K562 (cell line): ENCODE measurements at regions not wholly inside any gene's neighbourhood (a gene's known extent, or its start where the extent isn't known, plus 50 kb on each side); places are given as distances from the start of the nearest gene placed in this dataset.

Source experiments
- CBFA2T2 ChIP-seq: fragments of 450-650 bp; conservative IDR thresholded peaks from 2 replicates; pipeline ENCODE4 v1.6.1; 2017; ENCODE audit warnings: mild to moderate bottlenecking
- CHD1 ChIP-seq: fragments of 200-600 bp; sonication (generic); IDR thresholded peaks from one replicate; pipeline ENCODE4 v1.6.1; 2012; ENCODE audit warnings: mild to moderate bottlenecking, moderate library complexity, low read length, inconsistent platforms
- DLX4 ChIP-seq: fragments of 250-450 bp; sonication (Bioruptor Pico); IDR thresholded peaks from 2 replicates; pipeline ENCODE4 v1.6.1; 2021; ENCODE audit warnings: mild to moderate bottlenecking
- ESRRB ChIP-seq: fragments of 250-450 bp; sonication (Bioruptor Pico); IDR thresholded peaks from 2 replicates; pipeline ENCODE4 v1.5.0; 2020; ENCODE audit warnings: mild to moderate bottlenecking, moderate library complexity, borderline replicate concordance
- ETV5 ChIP-seq: sonication (generic); formaldehyde crosslinking; IDR thresholded peaks from 2 replicates; pipeline ENCODE4 v1.4.0; 2020; ENCODE audit warnings: low read depth, mild to moderate bottlenecking, missing genetic modification reagents
- MAZ ChIP-seq, 2 experiments: fragments of 450-650 bp in 1 of 2; sonication (generic) in 1 of 2; formaldehyde crosslinking; IDR thresholded peaks in 1 of 2; conservative IDR thresholded peaks in 1 of 2; 2 replicates each; pipeline versions ENCODE4 v1.4.0 to v1.5.0; 2020; ENCODE audit warnings: mild to moderate bottlenecking in 1 of 2, missing genetic modification reagents in 1 of 2
- MXD1 ChIP-seq: fragments of 250-450 bp; sonication (Bioruptor Pico); IDR thresholded peaks from 2 replicates; pipeline ENCODE4 v1.8.0; 2021; ENCODE audit warnings: borderline replicate concordance, mild to moderate bottlenecking, moderate library complexity; ENCODE audit not compliant: poor library complexity, severe bottlenecking
- NUFIP1 ChIP-seq: fragments of 450-650 bp; IDR thresholded peaks from 2 replicates; pipeline ENCODE4 v1.6.1; 2018; ENCODE audit not compliant: partially characterized antibody
- POLR3G ChIP-seq: IDR thresholded peaks from 2 replicates; pipeline ENCODE4 v1.6.1; 2011; ENCODE audit not compliant: insufficient read length, insufficient replicate concordance; ENCODE audit errors: extremely low read depth
- THRA ChIP-seq: fragments of 450-650 bp; IDR thresholded peaks from 2 replicates; pipeline ENCODE4 v1.6.1; 2017; ENCODE audit warnings: mild to moderate bottlenecking, moderate library complexity
- ZNF407 ChIP-seq: fragments of 450-650 bp; IDR thresholded peaks from 2 replicates; pipeline ENCODE4 v1.6.1; 2016; ENCODE audit warnings: low read depth
- ZNF830 ChIP-seq: fragments of 250-450 bp; sonication (Bioruptor Pico); IDR thresholded peaks from 2 replicates; pipeline ENCODE4 v1.5.0; 2021; ENCODE audit warnings: mild to moderate bottlenecking

- no peak for TF ChIP-seq ZNF407
- no peak for TF ChIP-seq DLX4 (CRISPR knock-in tag)
- TF ChIP-seq THRA = no peak
- TF ChIP-seq ZNF830 (CRISPR knock-in tag) = no peak
- TF ChIP-seq ESRRB = no peak
- TF ChIP-seq MAZ (CRISPR knock-in tag; conservative IDR thresholded peaks at IDR 0.05 in 1 of 2, IDR thresholded peaks at IDR 0.05 in 1 of 2) = no peak
- no peak for TF ChIP-seq ETV5
- no peak for TF ChIP-seq NUFIP1
- TF ChIP-seq CBFA2T2 = no peak
- TF ChIP-seq CHD1 = no peak
- no peak for TF ChIP-seq POLR3G
- no peak for TF ChIP-seq MXD1 (CRISPR knock-in tag)
These were observed 181.9 kb downstream of the PAH start (continued) for GRCh38 chr12:102735104-102735503.
